PFSK-1 (cell line): ENCODE measurements at regions not wholly inside any gene's neighbourhood (a gene's known extent, or its start where the extent isn't known, plus 50 kb on each side); places are given as distances from the start of the nearest gene placed in this dataset.

Source experiments
- FOXP2 ChIP-seq: optimal IDR thresholded peaks from 2 replicates; pipeline ENCODE3; 2011; ENCODE audit warnings: borderline replicate concordance, control low read depth, inconsistent platforms; ENCODE audit not compliant: insufficient read depth; ENCODE audit errors: extremely low read length, extremely low read depth
- POLR2AphosphoS5 ChIP-seq: IDR thresholded peaks from 2 replicates; pipeline ENCODE4 v1.6.1; 2012; ENCODE audit warnings: low read depth, mild to moderate bottlenecking, control low read depth, low read length, moderate library complexity
- REST ChIP-seq, 2 experiments: IDR thresholded peaks; 2 replicates each; pipeline versions ENCODE4 v1.6.1 to v1.8.0; 2011 to 2012; ENCODE audit warnings: low read depth in 2 of 2, low read length in 2 of 2, control low read depth in 1 of 2, inconsistent platforms in 1 of 2, mild to moderate bottlenecking in 1 of 2, moderate library complexity in 1 of 2; ENCODE audit not compliant: insufficient read depth in 1 of 2
- SIN3A ChIP-seq: IDR thresholded peaks from 2 replicates; pipeline ENCODE4 v1.6.1; 2012; ENCODE audit warnings: mild to moderate bottlenecking, low read length, moderate library complexity, borderline replicate concordance; ENCODE audit not compliant: insufficient read depth
- TAF1 ChIP-seq: IDR thresholded peaks from 2 replicates; pipeline ENCODE4 v1.6.1; 2012; ENCODE audit warnings: low read length, control low read depth, borderline replicate concordance; ENCODE audit not compliant: insufficient read depth

GRCh38 chr3:124634210-124635168 is 95.8 kb upstream of the UMPS start:
- TF ChIP-seq TAF1 (no peak), FOXP2 (no peak), POLR2AphosphoS5 (no peak), SIN3A (no peak), REST (IDR thresholded peaks at IDR 0.05; ENCODE audit: insufficient read depth in 1 of 2, low read depth in 2 of 2, low read length in 2 of 2) (no peak)

- TF ChIP-seq FOXP2 (no peak), TAF1 (no peak), POLR2AphosphoS5 (no peak), REST (IDR thresholded peaks at IDR 0.05; ENCODE audit: insufficient read depth in 1 of 2, low read depth in 2 of 2, low read length in 2 of 2) (no peak), SIN3A (no peak)
These were observed 95.1 kb upstream of the UMPS start for GRCh38 chr3:124635169-124635539.

- no peak for TF ChIP-seq REST (IDR thresholded peaks at IDR 0.05; ENCODE audit: insufficient read depth in 1 of 2, low read depth in 2 of 2, low read length in 2 of 2)
- TF ChIP-seq POLR2AphosphoS5 = no peak
- TF ChIP-seq TAF1 = no peak
- TF ChIP-seq SIN3A = no peak
- no peak for TF ChIP-seq FOXP2
These were observed 94.0 kb upstream of the UMPS start for GRCh38 chr3:124636101-124636862.

GRCh38 chr3:124636863-124637296 is 93.4 kb upstream of the UMPS start:
- TF ChIP-seq SIN3A = no peak

- TF ChIP-seq REST (IDR thresholded peaks at IDR 0.05; ENCODE audit: insufficient read depth in 1 of 2, low read depth in 2 of 2, low read length in 2 of 2) = no peak
- TF ChIP-seq TAF1 = no peak
- no peak for TF ChIP-seq FOXP2
- no peak for TF ChIP-seq POLR2AphosphoS5
- no peak for TF ChIP-seq SIN3A
These were observed 90.6 kb upstream of the UMPS start for GRCh38 chr3:124639406-124640237.
